ENCODE measurements at regions not wholly inside any gene's neighbourhood (a gene's known extent, or its start where the extent isn't known, plus 50 kb on each side); places are given as distances from the start of the nearest gene placed in this dataset.

- Histone ChIP-seq H3K18ac (ENCODE audit: extremely low read depth, low read length) (no peak overlapping the region), H3K23ac (ENCODE audit: insufficient read length) (no peak overlapping the region), H2AFZ (ENCODE audit: low read length) (no peak overlapping the region), H3K9ac (replicated peaks in 1 of 4; ENCODE audit: extremely low read depth in 1 of 4, low read depth in 3 of 4, low read length in 3 of 4) (no peak overlapping the region), H4K91ac (replicated peaks; ENCODE audit: insufficient read length, low read length) (no peak overlapping the region), H3K27me3 (replicated peaks in 1 of 4; ENCODE audit: control insufficient read depth in 3 of 4, extremely low read depth in 1 of 4, insufficient read depth in 3 of 4, low read length in 3 of 4) (peaks cover 0 to 1% (median 0%) of the 10 kb centered on the region in 4 experiments; a peak in 1 of 7 replicates), H4K20me1 (replicated peaks in 1 of 2; ENCODE audit: control insufficient read depth in 1 of 2, insufficient read depth in 2 of 2, low read length in 2 of 2) (no peaks in the 10 kb centered on the region), H3K14ac (ENCODE audit: insufficient read length) (no peak overlapping the region), H3K79me2 (ENCODE audit: control insufficient read depth in 1 of 2, insufficient read depth in 2 of 2, low read length in 2 of 2) (no peaks in the 10 kb centered on the region), H2BK12ac (ENCODE audit: low read depth, low read length) (no peak overlapping the region), H3K27ac (ENCODE audit: low read depth, low read length) (no peak overlapping the region), H3K36me3 (ENCODE audit: control insufficient read depth in 2 of 4, insufficient read depth in 4 of 4, low read length in 3 of 4) (no peaks in the 10 kb centered on the region), H2BK20ac (ENCODE audit: low read length) (no peak overlapping the region), H2BK5ac (ENCODE audit: low read depth, low read length) (no peak overlapping the region), H4K5ac (ENCODE audit: insufficient read length, low read depth, low read length) (no peak overlapping the region), H3K4me1 (replicated peaks in 1 of 4; ENCODE audit: control insufficient read depth in 3 of 4, insufficient read depth in 4 of 4, low read length in 3 of 4) (no peaks in the 10 kb centered on the region; a peak in 1 of 7 replicates), H3K9me3 (ENCODE audit: insufficient read depth in 2 of 2, low read depth in 1 of 2, low read length in 1 of 2) (no peaks in the 10 kb centered on the region), H3K4me3 (ENCODE audit: extremely low read depth in 1 of 4, insufficient read depth in 2 of 4, low read depth in 3 of 4, low read length in 4 of 4) (no peak overlapping the region), H3K4ac (replicated peaks; ENCODE audit: insufficient read length, low read depth, low read length) (no peak overlapping the region), H2BK15ac (ENCODE audit: low read length) (no peak overlapping the region), H3K79me1 (ENCODE audit: low read depth, low read length) (no peaks in the 10 kb centered on the region), H2BK120ac (replicated peaks; ENCODE audit: low read depth, low read length) (no peak overlapping the region), H4K8ac (ENCODE audit: extremely low read depth, insufficient read depth, low read length) (no peak overlapping the region), H3K4me2 (ENCODE audit: insufficient read depth in 1 of 2, low read depth in 2 of 2, low read length in 2 of 2) (no peak overlapping the region), H3K56ac (replicated peaks; ENCODE audit: insufficient read length, low read depth, low read length) (no peak overlapping the region), H2AK5ac (ENCODE audit: low read depth, low read length) (no peak overlapping the region), H3K23me2 (ENCODE audit: low read depth, low read length) (no peaks in the 10 kb centered on the region)
- WGBS, 2 experiments (ENCODE audit: extremely low coverage in 1 of 2, insufficient coverage in 1 of 2, insufficient read length in 1 of 2, insufficient replicate concordance in 2 of 2, low coverage in 1 of 2, low lambda C conversion rate in 2 of 2, missing lambda C conversion rate in 1 of 2), result 89% methylated on average over 1 of the region's 1 CpG; no CpG with 5 or more reads in 1 of the 2 experiments
- POLR2A ChIA-PET (ENCODE audit: partially characterized antibody), result no interaction called here
- no peak for DNase-seq (ENCODE audit: low read depth in 1 of 2, low spot score in 2 of 2)
- TF ChIP-seq, protein P1, sequence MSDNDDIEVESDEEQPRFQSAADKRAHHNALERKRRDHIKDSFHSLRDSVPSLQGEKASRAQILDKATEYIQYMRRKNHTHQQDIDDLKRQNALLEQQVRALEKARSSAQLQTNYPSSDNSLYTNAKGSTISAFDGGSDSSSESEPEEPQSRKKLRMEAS (IDR thresholded peaks at IDR 0.05), result no peak
- TF ChIP-seq MAFK (IDR thresholded peaks at IDR 0.05; ENCODE audit: low read depth, low read length) (no peak), POLR2AphosphoS5 (IDR thresholded peaks at IDR 0.05; ENCODE audit: low read depth, low read length) (no peak), SUZ12 (IDR thresholded peaks at IDR 0.05; ENCODE audit: low read length) (no peak), SP4 (IDR thresholded peaks at IDR 0.05; ENCODE audit: low read length) (no peak)
- no peak for FAIRE-seq
- CTCF ChIA-PET (ENCODE audit: partially characterized antibody), result no interaction called here
Measured at GRCh38 chr12:19018302-19018970, 111.1 kb upstream of the PLEKHA5 start.

Data from H1 (cell line).